LoVo (cell line): ENCODE measurements at regions not wholly inside any gene's neighbourhood (a gene's known extent, or its start where the extent isn't known, plus 50 kb on each side); places are given as distances from the start of the nearest gene placed in this dataset.

Experiments used
- DNase-seq: peaks from one replicate; pipeline ENCODE4 v3.0.0-alpha.2; 2016; ENCODE audit warnings: low spot score

DNA sequence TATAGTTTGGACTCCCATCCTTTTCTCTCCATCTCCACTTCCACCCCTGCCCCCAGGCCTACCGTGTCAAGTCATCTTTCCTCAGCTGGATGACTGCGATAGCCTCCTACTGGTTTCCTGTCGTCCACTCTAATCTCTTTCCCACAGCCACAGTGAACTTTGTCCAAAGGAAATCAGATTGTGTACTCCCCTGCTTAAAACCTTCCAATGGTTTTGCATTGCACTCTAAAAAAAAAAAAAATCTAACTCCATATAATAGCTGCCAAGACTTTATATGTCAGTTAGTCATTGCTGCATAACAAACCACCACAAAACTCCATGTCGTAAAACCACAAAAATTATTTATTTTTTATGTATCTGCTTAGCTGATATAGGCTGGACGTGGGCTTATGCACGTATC lies 160.2 kb upstream of the CCDC68 start:
- DNase-seq: no peak

DNA sequence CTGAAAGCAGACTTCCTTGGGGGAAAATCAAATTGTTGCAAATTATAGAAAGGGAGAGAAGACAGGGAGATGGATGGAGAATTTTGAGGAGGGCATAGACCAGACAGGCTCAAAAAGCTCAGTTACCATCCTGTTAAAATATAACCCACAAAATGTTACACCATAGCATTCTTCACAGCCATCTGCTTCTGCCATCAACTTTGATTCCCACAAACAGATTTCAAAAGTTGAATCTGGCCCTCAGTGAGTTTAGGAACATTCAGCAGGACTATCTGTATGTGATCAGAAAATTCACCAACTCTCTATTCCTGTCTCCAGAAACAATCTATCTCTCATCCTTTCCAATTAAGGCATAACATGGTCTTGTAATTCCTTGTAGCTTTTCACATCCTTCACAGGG lies 159.8 kb upstream of the CCDC68 start:
- no peak for DNase-seq

DNA sequence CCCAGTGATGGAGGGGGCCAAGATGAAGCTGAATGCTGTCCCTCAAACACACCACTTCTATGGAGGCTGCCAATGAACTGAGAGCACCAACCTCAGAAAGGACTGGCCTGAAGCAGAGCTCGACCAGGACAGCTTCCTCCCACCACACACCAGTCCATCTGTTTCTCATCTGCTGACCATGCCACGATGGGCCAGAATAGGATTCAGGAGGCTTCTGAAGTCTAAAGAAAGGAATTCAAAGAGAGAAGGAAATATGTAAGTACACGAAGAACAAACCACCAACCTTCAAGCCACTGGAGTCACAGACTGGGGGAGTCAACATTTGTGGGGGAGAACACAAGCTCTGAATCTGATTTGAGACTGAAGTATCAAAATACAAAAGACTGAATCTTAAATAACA lies 157.6 kb upstream of the CCDC68 start:
- no peak for DNase-seq

DNA sequence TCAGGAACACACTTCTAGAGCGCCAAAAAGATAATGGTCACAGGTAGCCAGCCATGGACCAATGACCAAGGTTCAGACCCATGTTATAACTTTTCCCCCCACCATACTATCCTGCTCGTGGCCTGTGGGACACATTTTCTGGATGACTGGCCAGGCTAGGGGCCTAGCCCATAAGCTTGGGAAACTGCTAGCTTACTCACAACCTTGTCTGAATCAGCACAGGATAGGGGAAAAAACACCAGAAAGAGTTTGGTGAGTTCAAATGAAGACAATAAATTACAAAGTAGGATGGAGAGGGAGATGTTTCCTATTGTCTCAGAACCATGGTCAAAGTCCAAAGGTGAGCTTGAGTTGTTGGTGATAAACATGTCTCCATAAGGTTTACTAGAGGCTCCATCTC lies 156.3 kb upstream of the CCDC68 start:
- DNase-seq: no peak

DNA sequence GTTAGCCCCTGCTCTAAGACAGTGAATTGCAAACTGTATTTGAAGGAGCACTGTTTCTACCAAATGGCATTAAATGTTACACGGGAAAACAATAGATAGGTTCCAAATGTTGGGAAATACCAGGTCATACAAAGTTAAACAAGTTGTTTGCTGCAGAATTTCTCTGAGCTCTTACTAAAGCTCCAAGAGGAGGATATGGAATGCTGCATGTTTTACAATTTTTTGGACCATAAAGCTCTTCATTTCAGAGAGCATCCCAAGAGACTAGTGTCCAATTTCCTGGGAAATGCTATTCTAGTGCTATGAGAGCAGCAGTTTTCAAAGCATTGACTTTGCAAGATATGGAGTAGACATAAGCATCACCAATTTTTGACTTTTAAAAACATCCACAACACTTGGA lies 155.6 kb upstream of the CCDC68 start:
- DNase-seq: no peak

DNA sequence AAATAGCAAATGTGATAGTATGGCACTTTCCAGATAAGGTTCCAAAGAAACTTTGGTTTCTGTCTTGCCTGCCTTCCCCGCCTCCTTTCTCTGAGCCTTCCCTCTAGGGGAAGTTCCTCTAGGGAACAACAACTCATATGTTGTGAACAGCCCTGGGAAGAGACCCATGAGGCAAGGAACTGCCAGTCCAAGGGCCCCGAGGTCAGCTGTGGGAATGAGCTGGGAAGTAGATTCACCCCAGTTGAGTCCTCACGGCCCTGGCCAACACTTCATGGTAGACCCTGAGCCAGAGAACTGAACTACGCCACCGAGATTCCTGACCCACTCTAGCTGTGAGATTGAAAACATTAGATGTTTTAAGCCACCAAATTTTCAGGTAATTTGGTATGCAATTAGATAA lies 154.5 kb upstream of the CCDC68 start:
- DNase-seq: no peak

DNA sequence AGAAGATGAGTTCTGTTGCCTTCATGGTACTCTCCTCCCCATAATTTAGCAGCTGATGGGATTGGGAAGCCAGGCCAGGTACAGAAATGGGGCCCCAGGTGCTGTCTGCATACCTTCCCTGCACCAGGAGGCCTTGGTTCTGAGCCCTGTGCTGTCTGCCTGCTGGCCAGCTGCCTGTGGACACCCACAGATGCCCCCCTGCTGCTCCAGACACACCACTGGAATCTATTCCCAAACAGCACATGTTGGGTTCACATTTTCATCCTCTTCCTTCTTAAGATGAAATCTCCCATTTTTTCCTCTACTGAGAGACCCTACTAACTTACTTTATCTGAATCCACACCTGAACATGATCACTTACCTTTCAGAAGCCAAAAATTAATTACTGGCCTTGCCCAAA lies 152.0 kb upstream of the CCDC68 start:
- DNase-seq: no peak

DNA sequence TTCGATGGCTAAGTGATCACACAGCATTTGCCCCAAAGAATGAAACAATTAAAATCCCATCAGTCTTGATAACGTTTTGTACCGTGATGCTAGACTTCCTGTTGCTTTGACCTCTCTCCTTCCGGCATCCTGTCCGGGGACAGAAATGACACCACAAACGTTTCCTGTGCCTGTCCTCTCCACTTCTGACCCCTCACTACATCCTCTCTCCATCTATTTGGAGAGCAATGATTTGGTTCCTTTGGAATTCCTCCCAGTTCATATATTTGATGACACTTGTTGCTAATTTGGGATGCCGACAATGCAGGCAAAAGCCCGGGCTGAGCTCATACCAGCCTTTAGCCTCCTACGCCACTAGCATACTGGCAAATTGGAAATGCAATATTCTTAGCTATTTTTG lies 151.2 kb upstream of the CCDC68 start:
- no peak for DNase-seq

DNA sequence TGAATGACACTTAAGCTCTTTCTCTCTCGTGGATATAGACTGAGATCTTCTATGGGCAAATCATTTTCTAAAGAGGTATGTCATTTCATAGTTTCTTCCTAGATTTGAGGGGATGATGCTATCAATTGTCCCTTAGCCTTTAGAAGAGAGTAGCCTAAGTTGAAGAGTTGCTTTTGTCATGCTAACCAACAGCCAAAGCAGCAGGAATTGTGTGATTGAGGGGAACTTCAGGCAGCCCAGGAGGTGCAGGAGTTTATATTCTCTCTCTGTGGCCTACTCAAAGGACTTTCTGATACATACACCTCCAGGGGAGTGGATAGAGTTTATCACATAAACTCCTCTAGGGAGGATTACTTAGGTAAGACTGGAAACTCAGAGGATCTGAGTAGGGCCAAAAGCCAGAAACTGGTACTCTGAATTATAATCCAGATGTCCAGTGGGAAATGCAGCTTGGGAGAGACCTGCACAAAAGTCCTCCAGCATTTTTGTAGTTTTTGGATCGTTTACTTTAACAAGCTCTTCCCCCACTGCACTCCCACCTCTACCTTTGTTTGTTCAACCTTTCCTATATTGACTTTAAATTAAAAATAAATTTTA lies 150.7 kb upstream of the CCDC68 start:
- DNase-seq: no peak

DNA sequence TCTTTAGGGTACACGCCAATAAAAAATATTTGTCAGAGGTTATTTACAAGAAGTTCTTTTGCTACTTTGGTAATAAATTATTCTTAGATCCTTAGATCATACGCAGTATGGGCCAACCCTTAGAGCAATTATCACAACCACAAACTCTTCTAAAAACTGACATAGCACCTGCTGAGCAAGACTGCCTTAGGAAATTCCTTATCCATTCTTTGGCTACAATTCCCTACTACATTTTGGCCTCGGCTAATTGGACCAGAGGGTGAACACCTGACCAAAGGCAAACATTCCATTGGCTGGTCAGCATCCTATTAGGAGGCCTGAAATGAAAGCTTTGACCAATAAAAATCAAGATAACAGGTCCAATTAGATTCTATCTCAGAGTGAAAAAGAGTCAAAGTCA lies 147.6 kb upstream of the CCDC68 start:
- DNase-seq: no peak

DNA sequence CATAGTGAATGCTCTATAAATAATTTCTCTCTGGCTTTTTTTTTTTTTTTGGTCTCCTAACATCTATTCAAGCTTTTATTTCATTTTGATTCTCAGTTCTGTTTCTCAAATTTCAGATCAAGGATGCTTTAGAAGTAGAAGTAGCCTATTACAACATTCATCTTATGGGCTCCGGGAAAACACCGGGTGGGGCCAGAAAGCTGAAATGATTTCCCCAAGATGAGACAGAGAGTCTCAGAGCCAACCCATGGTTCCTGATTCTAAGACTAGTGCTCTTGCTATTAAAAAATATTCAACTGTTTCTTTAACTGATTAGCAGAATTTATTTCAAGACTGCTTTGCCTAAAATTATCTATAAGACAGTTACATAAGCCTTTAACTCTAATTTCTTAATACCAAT lies 147.2 kb upstream of the CCDC68 start:
- DNase-seq: no peak

DNA sequence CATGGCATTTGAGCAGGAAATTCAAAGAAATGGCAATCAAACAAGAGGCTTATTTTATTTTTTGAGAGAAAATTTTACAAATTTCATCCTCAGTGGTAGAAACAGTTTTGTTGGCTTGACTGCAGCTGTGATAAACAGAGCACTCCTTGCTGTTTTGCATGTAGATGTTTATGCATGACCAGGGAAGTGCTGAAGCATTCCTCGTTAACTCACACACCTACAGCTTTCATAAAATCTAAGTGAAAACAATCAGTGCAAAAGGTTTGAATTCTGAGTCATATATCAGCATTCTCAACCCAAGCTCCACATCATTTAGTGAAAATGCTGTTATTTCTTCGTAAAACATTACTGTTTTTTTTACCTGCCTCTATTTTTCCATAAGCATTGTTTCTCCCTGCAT lies 146.6 kb upstream of the CCDC68 start:
- DNase-seq: no peak

DNA sequence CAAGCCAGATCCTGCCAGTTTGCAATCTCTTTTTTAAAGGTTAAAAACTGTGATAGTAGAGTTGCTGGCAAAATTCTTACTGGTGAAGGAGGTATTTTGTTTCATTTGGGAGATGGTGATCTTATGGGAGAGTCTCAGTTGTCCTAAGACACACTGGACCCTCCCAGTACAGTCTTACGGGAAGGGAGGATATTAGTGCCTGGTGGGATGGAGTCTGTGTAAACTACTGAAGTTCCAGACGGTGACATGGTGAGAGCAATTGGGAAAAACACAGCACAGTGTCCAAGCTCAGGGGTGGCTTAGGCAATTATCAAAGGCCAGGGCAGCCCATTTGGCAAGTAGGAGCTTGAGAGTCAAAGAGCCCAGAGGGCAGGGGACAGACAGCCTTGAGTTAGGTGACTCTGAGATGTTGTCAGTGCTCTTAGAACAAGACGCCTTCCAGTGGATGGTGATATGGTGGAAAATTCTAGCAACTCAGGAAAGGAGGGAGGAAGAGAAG lies 143.7 kb upstream of the CCDC68 start:
- DNase-seq: no peak

DNA sequence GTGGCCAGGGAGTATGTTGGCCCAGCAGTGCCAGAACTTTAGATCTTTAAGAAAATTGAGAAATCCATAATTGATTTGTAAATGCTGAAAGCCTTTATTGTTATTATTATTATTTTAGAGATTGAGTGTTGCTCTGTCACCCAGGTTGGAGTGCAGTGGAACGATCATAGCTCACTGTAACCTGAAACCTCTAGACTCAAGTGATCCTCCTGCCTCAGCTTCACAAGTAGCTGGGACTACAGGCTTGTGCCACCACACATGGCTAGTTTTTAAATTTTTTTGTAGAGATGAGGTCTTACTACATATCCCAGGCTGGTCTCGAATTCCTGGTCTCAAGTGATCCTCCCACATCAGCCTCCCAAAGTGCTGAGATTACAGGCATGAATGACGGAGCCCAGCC lies 143.2 kb upstream of the CCDC68 start:
- DNase-seq: no peak

DNA sequence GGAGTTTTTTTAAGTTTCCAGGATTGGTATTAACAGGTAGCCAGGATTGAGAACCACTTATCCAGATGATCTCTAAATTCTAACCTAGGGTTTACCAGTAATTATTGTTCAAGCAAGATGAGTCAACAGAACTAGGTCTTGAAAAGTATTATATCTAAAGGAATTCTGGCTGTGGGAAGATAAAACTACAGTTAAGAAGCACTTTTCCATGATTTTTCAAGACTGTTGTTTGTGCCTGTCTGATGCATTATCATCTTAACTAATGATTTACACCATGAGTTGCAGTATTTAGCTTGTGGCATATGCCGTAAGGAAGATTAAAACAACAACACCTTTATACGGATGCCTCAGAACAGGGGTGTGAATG lies 142.2 kb upstream of the CCDC68 start:
- DNase-seq: no peak

DNA sequence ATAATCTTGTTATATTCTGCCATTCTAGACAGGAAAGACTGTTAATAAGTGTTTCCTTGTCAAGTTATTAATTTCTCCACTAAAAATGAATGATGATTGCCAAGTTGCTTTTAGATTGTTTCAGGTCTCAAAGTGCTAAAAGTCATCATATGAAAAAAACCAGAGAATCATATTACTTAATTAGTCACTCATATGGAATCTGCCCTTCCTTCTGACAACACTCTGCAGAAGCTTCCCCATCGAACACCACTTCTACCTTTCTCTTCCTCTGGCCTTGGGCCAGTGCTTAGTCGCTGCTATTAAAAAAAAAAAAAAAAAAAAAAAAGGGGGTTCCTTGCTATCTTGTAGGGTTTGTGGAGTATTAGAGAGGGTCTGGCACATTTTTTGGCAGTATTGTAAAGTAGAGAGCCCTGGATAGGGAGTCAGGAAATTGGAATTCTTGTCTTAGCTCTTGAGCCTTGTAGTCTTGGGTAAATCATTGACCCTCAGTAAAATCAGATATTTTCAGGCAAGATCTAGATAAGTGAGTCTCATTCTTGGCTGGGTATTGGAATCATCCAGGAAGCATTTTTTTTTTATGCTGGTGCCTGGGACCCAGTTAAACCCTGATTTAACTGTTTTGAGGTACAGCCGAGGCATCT lies 141.7 kb upstream of the CCDC68 start:
- DNase-seq: peak; percentile 89

DNA sequence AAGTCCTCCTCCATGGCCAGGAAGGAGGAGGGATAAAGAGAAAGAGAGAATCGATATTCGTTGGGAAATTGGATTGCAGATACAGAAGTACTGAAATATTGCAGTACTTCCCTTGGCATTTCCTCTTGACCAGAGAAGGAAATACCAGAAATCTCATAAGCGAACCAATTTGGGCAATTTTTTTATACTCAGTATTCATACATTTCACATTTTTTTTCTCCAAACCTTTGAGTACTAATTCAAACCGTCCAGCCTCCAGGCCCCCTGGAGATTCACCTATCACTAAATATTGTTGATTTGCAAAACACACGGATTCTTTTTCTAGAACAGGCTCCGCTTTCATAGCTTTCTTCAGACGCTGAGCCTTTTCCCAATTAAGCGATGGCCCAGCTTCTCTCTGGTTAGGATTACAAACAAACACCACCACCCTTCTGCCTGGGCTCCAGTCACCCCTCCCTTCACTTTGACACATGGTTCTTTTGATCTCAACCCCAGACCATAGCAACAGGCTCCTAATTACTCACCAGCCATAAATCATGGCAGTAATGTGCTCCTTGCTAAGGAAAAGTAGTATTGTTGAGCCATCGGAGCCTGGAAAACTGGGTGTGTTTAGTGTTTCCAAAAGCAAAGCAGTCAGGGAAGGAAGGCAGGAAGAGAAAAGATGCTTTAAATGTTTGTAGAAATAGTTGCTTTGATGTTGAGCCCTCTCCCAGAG lies 138.4 kb upstream of the CCDC68 start:
- peak; percentile 87 for DNase-seq

DNA sequence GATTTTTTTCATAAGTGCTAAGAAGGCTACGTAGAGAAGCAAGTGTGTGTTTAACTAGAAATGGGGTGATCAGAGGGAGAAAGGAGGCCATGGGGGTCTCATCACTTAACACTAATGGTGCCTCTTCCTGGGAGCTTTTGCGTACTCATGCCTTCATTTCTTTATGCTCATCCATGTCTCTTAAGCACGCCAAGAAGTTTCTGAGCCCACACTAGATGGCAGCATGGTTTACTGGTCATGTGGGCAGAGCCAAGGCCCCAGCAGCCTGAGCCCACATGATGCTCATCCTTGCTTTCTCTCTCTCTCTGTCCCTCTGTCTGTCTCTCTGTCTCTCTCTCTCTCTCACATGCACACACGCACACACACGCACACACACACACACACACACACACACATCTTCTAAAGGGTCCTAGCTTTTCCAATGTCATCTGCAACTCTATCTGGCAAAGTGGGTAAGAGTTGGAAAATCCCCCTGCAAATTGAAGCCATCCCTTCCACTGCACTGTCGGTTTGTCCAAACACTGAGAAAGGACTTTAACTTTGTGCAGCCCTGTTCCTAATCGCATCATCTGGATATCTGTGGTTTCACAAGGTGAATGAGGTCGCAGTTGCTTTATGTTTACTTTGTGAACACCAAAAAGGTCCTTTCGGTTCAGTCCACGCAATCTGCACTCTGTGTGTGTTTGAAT lies 137.1 kb upstream of the CCDC68 start:
- peak; percentile 54 for DNase-seq

DNA sequence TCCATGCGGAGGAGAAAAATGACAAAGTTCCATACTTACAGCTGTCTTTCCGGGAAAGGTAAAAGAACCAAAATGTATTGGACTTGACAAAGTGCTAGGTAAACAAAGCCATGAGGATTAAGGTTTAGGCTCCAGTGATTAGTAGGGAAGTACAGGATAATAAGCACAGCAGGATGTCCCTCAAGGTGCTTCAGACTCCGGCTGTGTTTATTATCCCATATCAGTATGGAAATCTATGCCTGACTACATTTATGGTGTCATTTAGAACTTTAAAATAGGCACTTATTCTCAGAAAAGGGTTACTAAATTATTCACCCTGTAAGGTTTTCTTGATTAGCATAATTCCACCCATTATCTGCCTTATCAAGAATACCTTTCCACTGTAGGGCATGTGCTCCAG lies 136.3 kb upstream of the CCDC68 start:
- DNase-seq: peak; percentile 34

DNA sequence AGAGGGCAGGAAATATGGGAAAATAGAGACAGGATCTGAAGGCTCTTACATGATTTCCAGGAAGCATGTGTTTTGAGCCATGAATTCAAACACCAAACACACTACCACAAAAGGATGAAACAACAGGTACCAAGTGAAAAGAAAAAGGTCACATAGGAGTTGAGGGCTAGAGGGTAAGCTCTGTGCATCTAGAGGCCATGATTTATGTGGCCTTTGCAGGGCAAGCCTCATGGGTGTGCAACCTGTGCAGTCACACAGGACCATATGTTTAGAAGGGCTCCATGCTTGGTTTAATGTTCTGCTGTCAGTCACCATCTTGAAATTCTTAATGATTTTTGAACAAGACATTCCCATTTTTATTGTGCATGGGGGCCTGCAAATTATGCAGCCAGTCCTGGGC lies 134.5 kb upstream of the CCDC68 start:
- DNase-seq: no peak

DNA sequence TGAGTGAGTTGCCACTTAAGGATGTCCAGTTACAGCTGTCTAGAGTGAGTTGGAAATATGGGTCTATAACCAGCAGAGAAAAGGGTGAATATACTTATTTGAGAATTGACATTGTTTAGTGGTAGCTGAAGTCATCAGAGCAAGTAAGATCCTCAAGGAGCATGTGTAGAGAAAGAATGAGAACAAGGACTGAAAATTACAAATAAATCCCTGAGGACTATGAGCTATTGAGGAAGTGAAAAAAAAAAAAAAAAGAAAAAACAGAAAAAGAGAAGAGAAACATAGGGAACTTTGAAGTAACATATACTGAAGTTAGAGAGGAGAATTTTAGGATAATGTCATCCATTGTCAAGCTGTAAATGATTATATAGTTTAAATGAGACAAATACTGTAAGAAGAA lies 134.0 kb upstream of the CCDC68 start:
- DNase-seq: no peak

DNA sequence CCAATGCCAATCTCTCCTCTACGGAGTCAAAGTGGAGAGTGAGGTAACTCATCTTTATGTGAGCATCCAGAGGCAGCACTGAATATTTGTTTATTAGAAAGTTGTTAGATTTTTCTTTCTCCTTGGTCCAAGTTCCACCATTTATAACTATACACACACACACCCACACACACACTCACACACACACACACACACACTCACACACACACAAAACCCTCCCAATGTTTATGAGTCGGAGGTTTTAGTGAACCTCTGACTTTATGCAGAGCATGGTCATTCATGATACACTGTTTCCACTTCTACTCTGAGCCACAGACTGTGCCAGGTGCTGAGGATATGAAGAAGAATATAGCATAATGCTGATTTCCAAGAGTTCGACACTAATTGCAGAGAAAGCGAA lies 132.9 kb upstream of the CCDC68 start:
- no peak for DNase-seq

DNA sequence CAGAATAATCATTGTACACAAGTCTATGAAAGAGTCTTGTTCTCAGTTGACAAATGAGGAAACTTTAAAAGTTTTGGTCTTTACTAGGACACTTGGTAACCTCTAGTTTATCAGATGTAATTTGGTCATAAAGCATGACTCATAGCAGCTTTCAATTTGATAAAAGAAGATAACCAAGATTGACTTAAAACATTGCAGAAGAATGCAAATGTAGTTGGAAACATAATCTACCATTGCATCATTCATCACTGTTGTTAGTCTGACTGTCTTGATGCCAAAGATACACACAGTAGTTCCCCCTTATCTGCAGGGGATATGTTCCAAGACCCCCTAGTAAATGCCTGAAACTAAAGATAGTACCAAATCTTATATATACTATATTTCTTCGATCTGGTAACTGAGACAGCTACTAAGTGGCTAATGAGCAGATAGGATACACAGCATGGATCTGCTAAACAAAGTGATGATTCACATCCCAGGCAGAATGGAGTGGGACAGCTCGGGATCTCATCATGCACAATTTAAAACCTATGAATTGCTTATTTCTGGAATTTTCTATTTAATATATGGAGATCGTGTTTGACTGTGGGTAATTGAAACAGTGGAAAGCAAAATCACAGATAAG lies 131.4 kb upstream of the CCDC68 start:
- peak; percentile 50 for DNase-seq
